AG04450 (cell line): ENCODE measurements at regions not wholly inside any gene's neighbourhood (a gene's known extent, or its start where the extent isn't known, plus 50 kb on each side); places are given as distances from the start of the nearest gene placed in this dataset.

ENCODE experiments used
- CTCF ChIA-PET: fragments of 300-600, 350-600 bp; formaldehyde crosslinking; extraction: SDS; loops from one replicate; lab custom pipeline; 2022; ENCODE audit warnings: antibody characterized with exemption, inconsistent platforms; lab: Charles Lee
- POLR2A ChIA-PET: fragments of 350-600 bp; formaldehyde crosslinking; extraction: SDS; loops from one replicate; lab custom pipeline; 2021; ENCODE audit warnings: antibody characterized with exemption, inconsistent platforms; lab: Yijun Ruan, JAX
- DNase-seq: peaks from one replicate; pipeline ENCODE4 v3.0.0-alpha.2; 2011; ENCODE audit warnings: low read depth, low spot score
- H3K27ac ChIP-seq: one replicate; pipeline ENCODE4 v1.5.1; 2012; ENCODE audit warnings: low read depth, low read length, control low read depth
- H3K27me3 ChIP-seq: one replicate; pipeline ENCODE4 v1.6.0; 2012; ENCODE audit warnings: low read length; ENCODE audit not compliant: control insufficient read depth, insufficient read depth
- H3K4me3 ChIP-seq: 2 replicates; pipeline ENCODE4 v1.5.1; 2011; ENCODE audit warnings: mild to moderate bottlenecking, low read depth, low read length, control low read depth
- H3K9me3 ChIP-seq: 2 replicates; pipeline ENCODE4 v1.5.1; 2012; ENCODE audit warnings: low read length; ENCODE audit not compliant: control insufficient read depth, insufficient read depth
- TF ChIP-seq, protein P1 (sequence below): IDR thresholded peaks from 2 replicates; pipeline ENCODE4 v1.5.1; 2011; ENCODE audit warnings: low read depth, low read length, control low read depth, inconsistent platforms

DNA sequence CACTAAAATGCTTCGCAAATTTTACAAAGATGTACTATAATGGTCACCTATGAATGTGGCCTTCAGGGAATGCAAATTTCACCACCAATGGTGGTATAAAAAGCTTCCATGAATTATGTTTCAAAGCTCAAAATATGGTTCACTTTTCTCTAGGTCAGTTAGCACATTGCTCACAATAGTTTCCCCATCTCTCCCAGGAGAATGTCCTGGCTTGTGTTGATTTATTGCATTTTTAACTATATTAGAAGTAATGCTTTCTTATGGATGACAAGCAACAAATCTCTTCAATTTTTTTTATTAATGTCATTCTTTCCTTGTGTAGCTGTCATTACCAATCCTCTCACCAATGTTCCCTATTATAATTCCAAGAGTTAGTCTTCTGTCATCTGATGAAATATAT lies 621.2 kb downstream of the TBC1D4 start:
- POLR2A ChIA-PET: no interaction called here
- Histone ChIP-seq H3K9me3 (no peaks in the 10 kb centered on the region), H3K4me3 (no peak overlapping the region), H3K27me3 (no peaks in the 10 kb centered on the region), H3K27ac (no peak overlapping the region)
- CTCF ChIA-PET: no interaction called here
- no peak for DNase-seq
- TF ChIP-seq, protein P1, sequence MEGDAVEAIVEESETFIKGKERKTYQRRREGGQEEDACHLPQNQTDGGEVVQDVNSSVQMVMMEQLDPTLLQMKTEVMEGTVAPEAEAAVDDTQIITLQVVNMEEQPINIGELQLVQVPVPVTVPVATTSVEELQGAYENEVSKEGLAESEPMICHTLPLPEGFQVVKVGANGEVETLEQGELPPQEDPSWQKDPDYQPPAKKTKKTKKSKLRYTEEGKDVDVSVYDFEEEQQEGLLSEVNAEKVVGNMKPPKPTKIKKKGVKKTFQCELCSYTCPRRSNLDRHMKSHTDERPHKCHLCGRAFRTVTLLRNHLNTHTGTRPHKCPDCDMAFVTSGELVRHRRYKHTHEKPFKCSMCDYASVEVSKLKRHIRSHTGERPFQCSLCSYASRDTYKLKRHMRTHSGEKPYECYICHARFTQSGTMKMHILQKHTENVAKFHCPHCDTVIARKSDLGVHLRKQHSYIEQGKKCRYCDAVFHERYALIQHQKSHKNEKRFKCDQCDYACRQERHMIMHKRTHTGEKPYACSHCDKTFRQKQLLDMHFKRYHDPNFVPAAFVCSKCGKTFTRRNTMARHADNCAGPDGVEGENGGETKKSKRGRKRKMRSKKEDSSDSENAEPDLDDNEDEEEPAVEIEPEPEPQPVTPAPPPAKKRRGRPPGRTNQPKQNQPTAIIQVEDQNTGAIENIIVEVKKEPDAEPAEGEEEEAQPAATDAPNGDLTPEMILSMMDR: no peak

DNA sequence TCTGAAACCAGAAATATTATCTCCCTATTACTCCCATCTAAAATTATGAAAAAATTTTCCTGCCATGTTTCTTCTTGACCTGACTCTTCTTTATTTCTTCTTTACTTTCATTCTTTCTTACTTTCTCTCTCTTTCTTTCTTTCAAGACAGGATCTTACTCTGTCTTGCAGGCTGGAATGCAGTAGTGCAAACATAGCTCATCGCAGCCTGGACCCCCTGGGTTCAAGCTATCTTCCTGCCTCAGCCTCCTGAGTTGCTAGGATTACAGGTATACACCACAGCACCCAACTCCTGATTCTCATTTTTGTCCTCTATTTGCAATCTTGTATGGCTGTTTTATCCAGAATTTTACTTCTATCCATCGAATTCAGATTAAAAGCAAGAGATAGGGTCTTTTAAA lies 631.1 kb downstream of the TBC1D4 start:
- TF ChIP-seq, protein P1: no peak
- ChIA-PET CTCF (no interaction called here), POLR2A (no interaction called here)
- DNase-seq: no peak
- Histone ChIP-seq H3K9me3 (no peaks in the 10 kb centered on the region), H3K27ac (no peak overlapping the region), H3K27me3 (no peaks in the 10 kb centered on the region), H3K4me3 (no peak overlapping the region)

DNA sequence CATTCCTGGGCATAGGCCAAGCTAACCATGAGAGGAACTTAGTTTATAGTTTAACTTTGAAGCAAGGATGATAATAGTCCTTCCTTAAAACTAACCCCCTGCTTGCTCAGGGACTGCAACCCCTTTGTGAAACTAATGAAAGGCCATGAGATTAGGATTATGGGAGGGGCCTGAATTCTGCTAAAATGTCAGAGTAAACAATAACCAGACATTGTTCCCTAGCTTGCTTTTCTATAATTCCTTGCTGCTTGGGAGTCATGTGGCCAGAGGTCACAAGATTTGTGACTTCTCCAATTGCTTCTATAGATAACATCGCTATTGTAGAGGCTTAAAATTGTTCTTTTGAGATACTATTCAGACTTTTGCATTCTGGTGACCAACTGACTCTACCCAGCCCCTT lies 634.0 kb downstream of the TBC1D4 start:
- Histone ChIP-seq H3K27ac (no peak overlapping the region), H3K9me3 (no peaks in the 10 kb centered on the region), H3K27me3 (no peaks in the 10 kb centered on the region), H3K4me3 (no peak overlapping the region)
- TF ChIP-seq, protein P1: no peak
- no peak for DNase-seq
- CTCF ChIA-PET: no interaction called here
- POLR2A ChIA-PET: interaction anchor here (0.6 kb wide), 1 partner anchor 99 kb away, joined by 11 read pairs; no protein-coding TSS in a partner anchor

DNA sequence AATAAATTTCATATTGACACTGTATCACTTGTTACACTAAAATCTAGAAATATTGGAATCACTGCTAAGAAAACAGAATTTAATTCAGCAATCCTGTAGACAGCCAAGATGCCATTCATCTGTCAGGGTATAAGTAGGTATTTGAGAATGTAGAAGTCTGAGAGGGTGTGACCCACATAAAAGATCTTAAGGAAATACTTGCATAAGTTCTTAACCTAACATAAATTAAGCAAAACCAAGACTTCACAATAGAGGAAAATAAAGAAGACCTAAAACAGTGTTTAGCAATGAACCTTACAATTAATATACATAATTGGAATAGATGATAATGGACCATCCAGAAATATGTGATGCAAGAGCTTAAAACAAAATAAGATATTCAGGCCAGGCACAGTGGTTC lies 636.2 kb downstream of the TBC1D4 start:
- Histone ChIP-seq H3K9me3 (no peaks in the 10 kb centered on the region), H3K27me3 (no peaks in the 10 kb centered on the region), H3K27ac (no peak overlapping the region), H3K4me3 (no peak overlapping the region)
- POLR2A ChIA-PET: no interaction called here
- no peak for DNase-seq
- CTCF ChIA-PET: no interaction called here
- TF ChIP-seq, protein P1: no peak

DNA sequence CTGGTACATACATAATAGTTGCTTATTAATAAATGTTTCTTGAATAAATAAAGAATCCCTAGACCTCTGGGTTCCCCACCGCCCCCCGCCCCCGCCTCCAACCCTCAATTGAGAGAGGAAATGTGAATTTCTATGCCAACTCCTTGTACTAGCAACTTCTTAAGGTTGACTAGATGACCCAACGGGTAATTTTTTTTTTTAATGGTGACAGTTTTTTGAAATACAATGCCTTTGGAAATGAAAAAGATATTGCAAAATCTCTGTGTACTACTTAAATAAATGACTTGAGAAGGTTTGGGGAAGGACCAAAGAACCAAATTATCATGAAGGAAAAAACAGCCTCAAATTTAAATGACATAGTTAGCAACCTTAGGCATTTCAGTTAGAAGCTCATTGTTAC lies 640.3 kb downstream of the TBC1D4 start:
- ChIA-PET POLR2A (no interaction called here), CTCF (interaction anchor here (0.6 to 0.7 kb wide), 2 partner anchors 11 to 1087 kb away, joined by 3 to 5 read pairs; no protein-coding TSS in a partner anchor)
- TF ChIP-seq, protein P1: no peak
- Histone ChIP-seq H3K9me3 (no peaks in the 10 kb centered on the region), H3K27me3 (no peaks in the 10 kb centered on the region), H3K27ac (no peak overlapping the region), H3K4me3 (no peak overlapping the region)
- no peak for DNase-seq
